CD4-positive, alpha-beta T cell treated with Interferon gamma for 1 hour (primary cell): ENCODE measurements at regions not wholly inside any gene's neighbourhood (a gene's known extent, or its start where the extent isn't known, plus 50 kb on each side); places are given as distances from the start of the nearest gene placed in this dataset.
"Not testable (repeated sequence)": the region's sequence is repeated elsewhere in the genome, so short reads cannot be mapped to it uniquely, and the experiment has no call there.

Experiments
- DNase-seq: peaks from one replicate; pipeline ENCODE4 v3.0.0-alpha.2; 2020

GRCh38 chr1:98325646-98326440, 335.7 kb upstream of the SNX7 start:
- DNase-seq, result no peak

DNA sequence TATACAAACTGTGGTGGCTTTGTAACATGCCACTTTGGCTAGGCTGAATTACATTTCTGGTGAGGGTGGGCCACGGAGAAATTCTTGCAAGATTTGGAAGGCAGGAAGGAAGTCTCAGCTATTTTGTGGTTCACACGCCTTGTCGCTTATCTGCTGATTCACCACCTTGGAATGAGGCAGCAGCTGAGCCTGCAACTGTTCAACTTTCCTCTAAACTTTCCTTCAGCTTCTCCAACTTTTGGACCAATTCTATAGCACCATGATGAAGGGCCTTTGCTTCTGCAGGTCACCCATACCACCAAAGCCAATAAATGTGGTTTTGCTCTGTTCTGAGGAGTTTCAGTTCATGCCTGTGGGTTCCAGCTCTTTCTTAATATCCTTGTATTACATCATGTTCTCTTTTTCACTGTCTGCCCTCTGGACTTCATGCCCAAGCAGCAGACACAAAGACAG, 337.6 kb upstream of the SNX7 start:
- peak; percentile 11 for DNase-seq

GRCh38 chr1:98323388-98323787, 338.1 kb upstream of the SNX7 start:
- peak; percentile 2 for DNase-seq

- DNase-seq, result no peak
Observed at GRCh38 chr1:98322966-98323365, 338.6 kb upstream of the SNX7 start.

DNA sequence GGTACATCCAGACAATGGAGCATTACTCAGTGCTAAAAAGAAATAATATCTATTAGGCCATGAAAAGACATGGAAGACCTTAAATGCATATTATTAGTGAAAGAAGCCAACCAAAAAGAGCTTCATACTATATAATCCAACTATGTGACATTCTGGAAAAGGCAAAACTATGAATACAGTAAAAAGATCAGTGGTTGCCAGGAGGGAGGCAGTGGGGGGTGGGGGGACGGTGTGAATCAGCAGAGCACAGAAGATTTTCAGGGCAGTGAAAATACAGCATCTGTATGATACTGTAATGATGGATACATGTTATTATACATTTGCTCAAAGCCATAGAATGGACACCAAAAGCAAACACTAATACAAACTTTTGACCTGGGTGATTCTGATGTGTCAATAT, 339.4 kb upstream of the SNX7 start:
- DNase-seq, result no peak

DNA sequence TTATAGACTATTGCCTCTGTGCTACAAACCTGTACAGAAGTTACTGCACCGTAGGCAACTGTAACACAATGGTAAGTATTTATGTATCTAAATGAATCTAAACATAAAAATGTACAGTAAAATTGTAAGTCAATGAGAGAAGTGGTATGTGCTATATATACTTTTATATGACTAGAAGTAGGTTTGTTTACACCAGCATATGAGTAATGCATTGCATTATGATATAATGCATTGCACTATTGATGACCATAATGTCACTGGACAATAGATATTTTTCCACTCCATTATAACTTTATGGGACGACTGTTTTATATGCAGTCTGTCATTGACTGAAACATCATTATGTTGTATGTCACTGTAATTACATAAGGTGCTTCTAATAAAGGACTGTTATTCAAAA, 340.3 kb upstream of the SNX7 start:
- no peak for DNase-seq

DNA sequence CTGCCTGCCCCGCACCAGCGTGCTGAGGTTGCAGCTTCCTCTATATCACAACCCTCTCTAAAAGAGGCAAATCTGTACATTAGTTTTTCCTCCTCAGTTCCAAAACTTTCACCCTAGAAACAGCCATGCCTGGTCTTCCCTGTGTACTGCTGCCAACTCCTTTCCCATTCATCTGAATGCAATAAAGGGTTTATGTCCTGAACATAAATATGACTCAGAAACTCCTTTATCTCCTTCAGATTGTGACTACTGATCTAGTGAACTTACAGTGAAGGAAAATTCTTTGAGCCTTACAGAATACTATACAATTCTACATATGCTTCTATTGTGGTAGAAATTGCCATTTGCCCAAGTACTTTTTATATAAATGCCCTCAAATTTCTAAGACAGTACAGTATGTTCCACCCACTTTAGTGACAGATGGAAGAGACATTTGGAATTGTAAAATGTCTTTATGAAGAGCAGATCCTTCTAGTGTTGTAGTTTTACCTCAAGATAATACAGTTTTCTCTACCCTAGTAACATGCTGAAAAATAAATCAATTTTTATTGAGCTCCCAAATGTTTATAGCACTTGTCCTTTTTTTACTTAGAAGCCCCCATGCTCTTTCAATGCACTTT, 345.1 kb upstream of the SNX7 start:
- no peak for DNase-seq

- DNase-seq, result no peak
Observed at GRCh38 chr1:98315309-98315708, 346.2 kb upstream of the SNX7 start.

DNA sequence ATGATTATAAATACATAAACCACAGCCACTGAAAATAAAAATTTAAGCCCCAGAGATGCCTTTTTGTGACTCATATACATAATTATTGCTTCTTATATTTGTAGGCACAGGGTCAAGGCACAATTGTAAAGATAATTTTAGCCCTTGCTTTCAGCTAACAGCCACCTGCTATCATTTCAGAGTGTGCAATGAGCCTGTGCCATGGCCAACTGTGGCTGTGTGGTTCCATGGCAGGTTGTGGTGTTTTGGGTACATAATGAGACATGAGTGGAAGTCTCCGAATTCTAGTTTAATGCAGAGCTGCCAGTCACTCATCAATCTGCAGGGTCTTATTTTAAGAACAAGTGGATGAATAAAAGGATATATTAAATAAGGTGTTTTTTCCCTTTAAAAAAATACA, 346.9 kb upstream of the SNX7 start:
- DNase-seq, result no peak

GRCh38 chr1:98306517-98307089, 354.9 kb upstream of the SNX7 start:
- DNase-seq, result no peak

DNA sequence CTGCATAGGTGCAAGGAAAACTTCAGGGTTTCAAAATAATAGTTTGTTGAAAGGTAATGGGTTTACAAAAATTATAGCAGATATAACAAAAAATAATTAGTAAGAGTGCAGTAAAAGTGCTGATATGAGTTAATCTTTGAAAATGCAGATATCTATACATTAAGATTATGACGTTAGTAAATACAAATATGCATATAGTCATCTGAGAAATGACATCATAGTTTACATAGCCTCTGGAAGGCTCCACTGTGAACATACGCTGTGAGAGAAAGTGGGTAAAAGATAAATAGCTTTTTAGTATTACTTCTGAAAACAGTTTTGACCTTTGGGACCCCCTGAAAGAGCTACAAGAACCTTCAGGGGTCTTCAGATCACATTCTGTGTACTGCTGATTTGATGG, 356.2 kb upstream of the SNX7 start:
- no peak for DNase-seq

- DNase-seq, result no peak
Observed at GRCh38 chr1:98304888-98305287, 356.6 kb upstream of the SNX7 start.

GRCh38 chr1:98299861-98300260, 361.7 kb upstream of the SNX7 start:
- DNase-seq, result no peak

DNA sequence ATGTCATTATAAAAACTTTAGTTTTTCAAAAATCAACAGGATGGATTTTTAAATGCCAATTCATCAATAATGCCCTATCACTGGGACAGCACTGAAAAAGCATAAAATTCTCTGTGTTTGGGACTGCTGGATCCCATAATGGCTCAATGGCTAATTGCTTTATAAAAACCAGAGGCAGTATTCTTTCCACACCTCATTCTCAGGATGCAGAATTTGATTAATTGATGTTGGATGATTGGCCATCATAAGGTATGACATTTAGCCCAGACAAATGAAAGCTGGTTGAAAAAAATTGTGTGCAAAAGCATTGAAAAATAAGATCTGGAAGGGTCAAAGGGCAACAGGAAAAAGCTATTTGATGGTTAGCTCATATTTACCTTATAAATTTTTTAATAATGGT, 362.2 kb upstream of the SNX7 start:
- DNase-seq, result no peak

DNA sequence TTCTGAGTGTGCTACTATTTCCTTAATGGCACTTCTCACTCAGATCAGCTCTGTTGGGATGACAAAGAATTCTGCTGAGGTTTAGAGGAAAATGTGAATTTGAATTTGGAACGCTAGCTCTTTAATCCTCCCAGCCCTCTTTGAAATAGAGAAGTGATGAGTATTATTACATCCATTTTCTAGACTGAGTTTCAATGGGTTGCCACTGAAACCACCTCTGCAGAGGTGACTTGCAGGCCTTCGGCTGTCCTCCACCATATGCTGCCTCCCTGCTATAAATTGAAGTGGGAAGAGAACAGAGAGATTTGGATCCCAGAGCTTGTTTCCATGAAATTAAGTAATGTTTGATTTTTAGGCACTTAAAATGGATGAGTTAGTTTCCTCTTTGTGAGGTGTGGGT, 363.2 kb upstream of the SNX7 start:
- no peak for DNase-seq

DNA sequence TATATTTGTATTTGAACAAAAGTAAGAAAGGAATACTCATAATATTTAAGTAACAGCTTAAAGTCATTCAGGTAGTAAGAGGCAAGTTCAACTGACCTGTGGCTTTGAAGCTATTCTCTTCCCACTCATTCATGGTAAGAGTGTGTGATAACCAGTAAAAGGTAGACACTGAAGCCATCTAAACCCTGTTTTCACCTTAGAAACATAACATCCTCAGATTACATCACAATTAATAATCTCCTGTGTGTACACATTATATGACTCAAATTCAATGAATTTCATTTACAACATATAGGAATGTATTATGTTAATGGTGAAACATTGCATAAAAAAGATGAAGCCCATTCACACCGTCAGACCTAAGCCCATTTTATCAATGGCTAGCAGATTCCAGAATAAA, 364.8 kb upstream of the SNX7 start:
- no peak for DNase-seq

DNA sequence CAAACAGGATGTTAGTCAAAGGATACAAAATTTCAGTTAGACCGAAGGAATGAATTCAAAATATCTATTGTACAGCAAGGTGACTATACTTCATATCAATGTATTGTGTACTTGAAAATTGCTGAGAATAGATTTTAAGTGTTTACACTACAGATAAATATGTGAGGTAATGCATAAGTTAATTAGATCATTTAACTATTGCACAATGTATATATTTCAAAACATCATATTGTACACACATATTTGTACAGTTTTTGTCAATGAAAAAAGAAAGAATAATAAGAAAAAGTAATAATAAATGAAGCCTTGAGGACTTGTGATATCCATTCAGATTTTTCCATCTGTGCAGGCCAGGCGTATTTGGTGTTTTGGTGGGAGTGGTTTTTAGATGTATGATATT, 367.4 kb upstream of the SNX7 start:
- DNase-seq, result no peak

- no peak for DNase-seq
Observed at GRCh38 chr1:98292994-98293393, 368.5 kb upstream of the SNX7 start.

DNA sequence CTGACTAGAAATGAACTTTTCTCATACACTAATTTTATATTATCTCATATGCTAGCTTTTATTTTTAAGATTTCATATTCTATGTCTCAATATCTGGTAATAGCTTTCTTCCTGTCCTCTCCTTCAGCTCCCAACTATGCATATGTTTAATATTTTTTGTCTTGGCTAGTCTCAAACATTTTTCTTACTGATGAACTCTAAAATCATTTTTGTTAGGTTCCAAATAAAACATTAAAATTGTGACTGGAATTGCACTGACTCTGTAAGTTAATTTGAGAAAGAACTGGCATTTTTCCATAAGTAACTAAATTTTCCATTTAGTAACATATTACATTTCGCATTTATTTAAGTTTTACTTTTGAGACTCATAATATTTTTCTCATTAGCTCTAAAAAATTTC, 368.5 kb upstream of the DPYD start:
- no peak for DNase-seq

- DNase-seq, result no peak
Observed at GRCh38 chr1:98288494-98288893, 367.7 kb upstream of the DPYD start.

DNA sequence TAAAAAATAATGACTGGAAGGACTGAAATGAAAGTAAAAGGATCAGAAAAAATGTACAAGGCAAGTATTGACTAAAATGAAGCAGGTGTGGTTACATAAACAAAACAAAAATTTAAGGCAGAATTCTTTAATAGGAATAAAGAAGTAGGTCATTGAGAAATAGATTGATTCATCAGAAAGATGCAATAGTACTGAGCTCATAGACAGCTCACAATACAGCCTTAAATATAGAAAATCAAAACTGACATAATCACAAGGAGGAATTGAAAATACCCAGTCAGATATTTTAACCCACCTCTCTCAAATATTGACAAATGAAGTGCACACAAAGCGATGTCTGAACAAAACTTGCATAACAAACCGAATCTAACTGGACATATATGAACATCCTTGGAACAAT, 366.8 kb upstream of the DPYD start:
- DNase-seq, result no peak

DNA sequence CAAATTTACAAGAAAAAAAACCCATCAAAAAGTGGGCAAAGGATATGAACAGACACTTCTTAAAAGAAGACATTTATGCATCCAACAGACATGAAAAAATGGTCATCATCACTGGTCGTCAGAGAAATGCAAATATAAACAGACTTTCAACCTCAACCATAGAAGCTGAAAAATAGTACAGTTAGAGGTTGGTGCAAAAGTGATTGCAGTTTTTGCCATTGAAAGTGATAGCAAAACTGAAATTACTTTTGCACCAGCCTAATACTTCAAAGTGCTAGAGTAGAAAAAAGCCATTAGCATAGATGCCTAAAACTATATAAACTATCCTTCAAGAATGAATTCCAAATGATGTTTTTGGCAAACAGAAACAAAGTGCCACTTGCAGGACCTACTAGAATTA, 365.8 kb upstream of the DPYD start:
- DNase-seq, result no peak

DNA sequence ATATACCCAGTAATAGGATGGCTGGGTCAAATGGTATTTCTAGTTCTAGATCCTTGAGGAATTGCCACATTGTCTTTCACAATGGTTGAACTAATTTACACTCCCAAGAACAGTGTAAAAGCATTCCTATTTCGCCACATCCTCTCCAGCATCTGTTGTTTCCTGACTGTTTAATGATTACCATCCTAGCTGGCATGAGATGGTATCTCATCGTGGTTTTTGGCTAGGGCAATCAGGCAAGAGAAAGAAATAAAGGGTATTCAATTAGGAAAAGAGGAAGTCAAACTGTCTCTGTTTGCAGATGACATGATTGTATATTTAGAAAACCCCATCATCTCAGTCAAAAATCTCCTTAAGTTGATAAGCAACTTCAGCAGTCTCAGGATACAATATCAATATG, 364.5 kb upstream of the DPYD start:
- DNase-seq, result not testable (repeated sequence)

- no peak for DNase-seq
Observed at GRCh38 chr1:98280049-98280448, 359.2 kb upstream of the DPYD start.

GRCh38 chr1:98278055-98278454, 357.2 kb upstream of the DPYD start:
- DNase-seq, result no peak
